A549 (cell line): ENCODE measurements at regions not wholly inside any gene's neighbourhood (a gene's known extent, or its start where the extent isn't known, plus 50 kb on each side); places are given as distances from the start of the nearest gene placed in this dataset.

Experiments
- CTCF ChIP-seq: fragments of >200 bp; sonication (Bioruptor Twin); formaldehyde crosslinking; IDR thresholded peaks from 3 replicates; pipeline ENCODE4 v1.5.1; 2016
- EHMT2 ChIP-seq: fragments of 200-600 bp; sonication (generic); IDR thresholded peaks from 2 replicates; pipeline ENCODE4 v1.6.1; 2016; ENCODE audit warnings: antibody characterized with exemption, low read depth, mild to moderate bottlenecking, moderate library complexity
- EP300 ChIP-seq, 2 experiments: fragments of >200 bp; sonication (Bioruptor Twin); formaldehyde crosslinking; IDR thresholded peaks; 2 replicates in 1 of 2; 3 replicates in 1 of 2; pipeline ENCODE4 v1.6.1; 2016 to 2017
- MAFK ChIP-seq: fragments of 450-650 bp; IDR thresholded peaks from 2 replicates; pipeline ENCODE4 v1.6.1; 2014; ENCODE audit not compliant: partially characterized antibody
- USF2 ChIP-seq: fragments of 450-650 bp; IDR thresholded peaks from 2 replicates; pipeline ENCODE4 v1.6.1; 2014; ENCODE audit warnings: antibody characterized with exemption

- no peak for TF ChIP-seq EHMT2
- no peak for TF ChIP-seq EP300 (IDR thresholded peaks at IDR 0.05)
- TF ChIP-seq MAFK: no peak
- no peak for TF ChIP-seq CTCF
- TF ChIP-seq USF2: no peak
These were observed 726.9 kb downstream of the PDHA2 start for GRCh38 chr4:96566755-96567154.
